NB4 (cell line): ENCODE measurements at regions not wholly inside any gene's neighbourhood (a gene's known extent, or its start where the extent isn't known, plus 50 kb on each side); places are given as distances from the start of the nearest gene placed in this dataset.

Experiments used
- DNase-seq: peaks from one replicate; pipeline ENCODE4 v3.0.0; 2010; ENCODE audit warnings: low read depth
- H3K4me3 ChIP-seq: one replicate; pipeline ENCODE4 v1.5.1; 2011; ENCODE audit warnings: mild to moderate bottlenecking, low read depth, low read length, moderate library complexity
- MAX ChIP-seq: IDR thresholded peaks from 2 replicates; pipeline ENCODE4 v1.6.1; 2011; ENCODE audit warnings: low read depth, low read length
- MYC ChIP-seq: IDR thresholded peaks from 2 replicates; pipeline ENCODE4 v1.6.1; 2011; ENCODE audit warnings: low read depth, low read length
- POLR2A ChIP-seq: IDR thresholded peaks from 2 replicates; pipeline ENCODE4 v1.6.1; 2011; ENCODE audit warnings: mild to moderate bottlenecking; ENCODE audit not compliant: insufficient read length; ENCODE audit errors: extremely low read depth
- TF ChIP-seq, protein P1 (sequence below): IDR thresholded peaks from one replicate; pipeline ENCODE4 v1.5.1; 2012; ENCODE audit warnings: low read depth, low read length

DNA sequence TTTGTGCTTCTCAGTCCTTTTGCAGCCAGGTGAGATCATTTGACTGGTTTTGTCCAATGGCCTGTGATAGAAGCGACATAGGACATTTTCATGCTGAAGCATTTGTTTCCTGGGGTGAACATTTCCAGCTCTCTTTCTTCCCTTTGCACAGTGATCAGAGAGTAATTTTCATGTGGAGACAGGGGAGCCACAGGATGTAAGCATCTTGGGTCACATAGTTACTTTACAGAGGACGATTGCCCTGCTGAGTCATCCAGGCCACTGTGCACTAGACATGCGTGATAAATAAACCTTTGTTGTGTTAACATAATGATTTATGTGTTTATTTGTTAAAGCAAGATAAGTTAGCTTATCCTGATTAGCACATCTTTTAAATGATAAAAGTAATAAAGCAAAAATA, 263.5 kb upstream of the CCDC179 start:
- no peak overlapping the region for H3K4me3 ChIP-seq
- DNase-seq = no peak
- TF ChIP-seq MAX (no peak), MYC (no peak), POLR2A (no peak)
- TF ChIP-seq, protein P1, sequence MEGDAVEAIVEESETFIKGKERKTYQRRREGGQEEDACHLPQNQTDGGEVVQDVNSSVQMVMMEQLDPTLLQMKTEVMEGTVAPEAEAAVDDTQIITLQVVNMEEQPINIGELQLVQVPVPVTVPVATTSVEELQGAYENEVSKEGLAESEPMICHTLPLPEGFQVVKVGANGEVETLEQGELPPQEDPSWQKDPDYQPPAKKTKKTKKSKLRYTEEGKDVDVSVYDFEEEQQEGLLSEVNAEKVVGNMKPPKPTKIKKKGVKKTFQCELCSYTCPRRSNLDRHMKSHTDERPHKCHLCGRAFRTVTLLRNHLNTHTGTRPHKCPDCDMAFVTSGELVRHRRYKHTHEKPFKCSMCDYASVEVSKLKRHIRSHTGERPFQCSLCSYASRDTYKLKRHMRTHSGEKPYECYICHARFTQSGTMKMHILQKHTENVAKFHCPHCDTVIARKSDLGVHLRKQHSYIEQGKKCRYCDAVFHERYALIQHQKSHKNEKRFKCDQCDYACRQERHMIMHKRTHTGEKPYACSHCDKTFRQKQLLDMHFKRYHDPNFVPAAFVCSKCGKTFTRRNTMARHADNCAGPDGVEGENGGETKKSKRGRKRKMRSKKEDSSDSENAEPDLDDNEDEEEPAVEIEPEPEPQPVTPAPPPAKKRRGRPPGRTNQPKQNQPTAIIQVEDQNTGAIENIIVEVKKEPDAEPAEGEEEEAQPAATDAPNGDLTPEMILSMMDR = no peak

- DNase-seq = no peak
- H3K4me3 ChIP-seq = no peak overlapping the region
- TF ChIP-seq MAX (no peak), POLR2A (no peak), MYC (no peak)
- TF ChIP-seq, protein P1 = no peak
These were observed 264.0 kb upstream of the CCDC179 start for GRCh38 chr11:23124249-23124648.

GRCh38 chr11:23124996-23125395, 264.7 kb upstream of the CCDC179 start:
- no peak for TF ChIP-seq POLR2A
- no peak for TF ChIP-seq MYC
- TF ChIP-seq MAX = no peak
- TF ChIP-seq, protein P1 = no peak
- DNase-seq = no peak
- no peak overlapping the region for H3K4me3 ChIP-seq

DNA sequence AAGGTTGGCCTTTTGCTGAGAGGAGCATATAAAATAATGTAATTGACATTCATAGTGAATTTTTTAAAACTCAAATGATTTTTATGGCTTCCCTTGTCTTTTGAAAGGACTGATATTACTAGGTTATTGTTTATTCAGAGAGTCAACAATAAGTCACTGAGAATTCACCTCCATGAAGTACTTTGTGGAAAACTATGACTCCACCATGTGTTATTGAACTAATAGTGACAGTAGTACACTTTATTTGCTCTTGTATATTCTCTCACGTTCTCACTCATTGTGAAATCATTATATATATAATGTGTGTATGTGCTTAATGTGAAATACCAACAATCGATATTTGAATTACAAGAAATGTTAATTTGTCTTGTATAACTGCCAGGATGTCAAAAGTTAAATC, 267.4 kb upstream of the CCDC179 start:
- no peak for DNase-seq
- TF ChIP-seq, protein P1 = no peak
- TF ChIP-seq MAX = no peak
- no peak for TF ChIP-seq MYC
- no peak for TF ChIP-seq POLR2A

DNA sequence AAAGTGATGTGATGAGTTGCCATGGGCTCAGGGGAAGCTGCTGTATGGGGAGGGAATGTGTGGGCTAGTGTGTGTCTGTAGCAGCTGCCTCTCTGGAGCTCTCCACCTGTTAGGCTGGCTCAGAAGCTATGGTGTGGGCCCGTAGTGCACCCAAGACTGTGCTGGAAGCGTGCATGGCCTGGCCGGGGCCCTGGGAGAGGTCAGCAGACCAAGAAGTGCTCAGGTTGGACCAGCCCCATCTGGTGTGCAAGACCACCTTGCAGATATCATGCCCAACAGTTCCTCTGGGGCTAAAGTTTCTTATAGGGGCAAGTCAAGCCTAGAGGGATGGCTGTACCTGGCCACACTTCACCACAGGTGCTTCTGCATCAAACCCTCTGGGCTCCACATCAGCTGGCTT, 274.4 kb upstream of the CCDC179 start:
- DNase-seq = no peak
- TF ChIP-seq, protein P1 = no peak
- TF ChIP-seq MYC (no peak), POLR2A (no peak), MAX (no peak)
- H3K4me3 ChIP-seq = no peak overlapping the region

More for the DNA sequence above, 267.4 kb upstream of the CCDC179 start:
- H3K4me3 ChIP-seq = no peak overlapping the region

DNA sequence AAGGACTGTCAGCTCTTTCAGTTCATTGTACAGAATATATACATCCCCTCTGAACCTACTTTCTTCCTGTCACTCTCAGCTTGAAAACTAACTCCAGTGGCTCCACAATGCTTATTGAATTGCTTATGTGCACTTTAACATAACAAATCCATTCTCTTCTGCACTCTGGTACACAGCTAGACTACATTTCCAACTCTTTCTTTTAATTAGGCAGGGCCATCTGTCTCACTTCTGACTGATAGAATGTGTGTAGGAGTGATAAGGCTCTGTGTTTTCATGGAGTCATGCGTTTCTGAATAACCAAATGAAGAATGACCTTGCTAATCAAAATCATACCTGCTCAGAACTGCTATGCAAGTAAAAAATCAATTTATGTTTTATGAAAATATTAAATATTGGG, 278.5 kb upstream of the CCDC179 start:
- TF ChIP-seq, protein P1 = no peak
- TF ChIP-seq MAX (no peak), MYC (no peak), POLR2A (no peak)
- DNase-seq = no peak
- no peak overlapping the region for H3K4me3 ChIP-seq
